Dermis microvascular lymphatic vessel endothelial cell (primary cell): ENCODE measurements at regions not wholly inside any gene's neighbourhood (a gene's known extent, or its start where the extent isn't known, plus 50 kb on each side); places are given as distances from the start of the nearest gene placed in this dataset.
"Not testable (repeated sequence)": the region's sequence is repeated elsewhere in the genome, so short reads cannot be mapped to it uniquely, and the experiment has no call there.

Experiments
- DNase-seq, 2 donors: peaks; one replicate each; pipeline versions ENCODE4 v3.0.0 to v3.0.0-alpha.2; 2010; ENCODE audit warnings: low read depth in 2 of 2

DNA sequence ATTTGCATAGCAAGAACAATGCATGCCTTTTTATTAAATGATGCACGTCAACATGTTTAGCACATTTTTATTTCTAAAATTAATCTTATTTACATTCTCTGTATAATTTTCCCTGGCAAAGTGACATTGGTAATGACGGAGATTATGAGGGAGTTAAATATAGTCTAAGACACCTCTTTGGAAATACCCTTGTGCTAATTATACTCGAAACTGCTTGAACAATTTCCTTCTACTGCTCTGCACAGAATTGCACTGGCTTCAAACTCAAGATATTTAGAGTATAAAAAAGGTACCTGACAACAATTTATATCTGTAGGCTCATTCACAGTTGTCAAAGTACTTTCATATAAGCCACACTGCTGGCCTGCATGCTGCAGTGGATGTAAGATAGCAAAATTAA is 602.7 kb downstream of the NXPH1 start:
- no peak for DNase-seq

DNA sequence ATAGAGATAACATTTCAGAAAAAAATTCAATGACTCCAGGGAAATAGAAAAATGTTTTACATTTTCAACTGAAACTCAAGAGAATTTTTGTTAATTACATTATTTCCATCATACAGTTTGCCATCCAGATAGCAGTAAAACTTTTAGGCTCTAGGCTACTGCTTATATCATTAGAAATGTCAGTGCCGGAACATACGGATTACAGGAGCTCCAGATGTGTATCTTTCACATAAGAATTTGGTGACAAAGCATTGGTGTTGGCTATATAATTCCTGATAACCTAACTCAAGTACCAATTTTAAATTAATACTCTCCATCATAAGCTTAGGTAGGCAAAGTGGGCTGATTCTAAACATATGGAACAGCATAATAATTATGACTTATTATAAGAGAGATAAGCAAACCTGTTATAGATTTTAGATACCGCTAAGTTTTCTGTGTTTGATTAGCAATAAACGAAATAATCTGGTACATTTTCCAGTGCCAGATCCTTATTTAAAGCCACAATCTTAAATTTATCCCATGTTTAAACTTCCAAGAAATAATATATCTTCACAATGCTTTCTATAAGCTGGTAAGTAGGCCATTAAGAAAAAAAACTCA is 637.9 kb downstream of the NXPH1 start:
- no peak for DNase-seq

DNA sequence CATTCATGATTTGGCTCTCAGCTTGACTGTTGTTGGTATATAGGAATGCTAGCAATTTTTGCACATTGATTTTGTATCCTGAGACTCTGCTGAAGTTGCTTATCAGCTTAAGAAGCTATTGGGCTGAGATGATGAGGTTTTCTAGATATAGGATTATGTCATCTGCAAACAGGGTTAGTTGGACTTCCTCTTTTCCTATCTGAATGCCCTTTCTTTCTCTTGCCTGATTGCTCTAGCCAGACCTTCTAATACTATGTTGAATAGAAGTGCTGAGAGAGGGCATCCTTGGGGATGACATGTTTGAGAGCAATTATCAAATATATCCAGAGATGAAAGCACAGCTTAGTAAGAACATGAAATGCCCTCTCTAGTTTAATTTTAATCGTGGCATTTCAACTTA is 642.4 kb downstream of the NXPH1 start:
- DNase-seq = not testable (repeated sequence)

DNA sequence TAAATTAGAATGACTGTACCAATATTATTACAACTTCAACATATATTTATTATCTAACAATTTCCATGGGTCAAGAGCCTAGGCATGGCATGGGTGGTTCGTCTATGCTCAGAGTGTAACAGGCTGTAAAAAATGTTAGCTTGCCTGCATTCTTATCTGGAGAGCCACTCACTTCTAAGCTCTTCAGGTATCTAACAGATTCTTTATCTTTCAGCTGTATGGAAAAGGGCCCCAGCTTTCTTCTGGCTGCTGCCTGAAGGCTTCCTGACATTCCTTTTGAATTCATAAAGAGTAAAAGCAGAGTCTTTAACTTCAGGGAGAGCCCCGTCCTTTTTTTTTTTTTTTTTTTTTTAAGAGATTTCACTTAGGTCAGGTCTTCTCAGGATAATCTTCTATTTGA is 648.8 kb downstream of the NXPH1 start:
- DNase-seq = no peak

DNA sequence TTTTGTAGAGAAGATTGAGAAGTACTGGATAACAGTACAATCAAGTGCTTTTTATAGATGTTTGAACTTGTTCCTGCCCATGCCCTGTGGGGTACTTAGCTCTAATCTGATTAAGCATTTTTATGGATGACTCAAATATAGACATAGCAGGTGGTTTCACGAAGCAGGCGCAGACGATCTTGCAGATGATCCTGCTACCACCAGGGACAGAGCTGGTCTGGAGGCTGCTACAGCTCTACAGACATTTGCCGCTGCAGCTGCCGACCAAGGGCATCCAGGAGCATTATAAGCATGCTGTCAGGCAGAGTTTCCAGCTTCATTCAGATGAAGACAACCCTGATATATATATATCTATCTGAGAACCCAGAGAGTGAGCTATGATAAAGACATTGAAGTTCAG is 650.4 kb downstream of the NXPH1 start:
- DNase-seq = no peak

DNA sequence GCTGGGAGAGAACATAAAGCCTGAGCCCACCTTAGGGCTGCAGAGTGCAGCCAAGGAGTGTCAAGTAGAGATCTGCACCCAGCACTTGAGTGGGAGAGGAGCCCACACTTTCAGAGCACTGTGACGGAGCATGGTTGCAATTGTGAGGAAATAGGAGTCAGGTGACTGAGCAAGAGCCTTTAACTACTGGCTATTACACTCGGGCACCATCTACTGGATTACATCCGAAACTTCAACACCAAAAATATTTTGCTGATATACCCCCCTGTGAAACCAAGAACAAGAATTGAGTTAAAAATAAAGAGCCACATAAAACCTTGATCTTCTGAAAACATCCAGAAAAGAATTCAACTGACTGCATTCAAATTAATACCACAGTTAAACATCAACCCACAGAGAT is 657.9 kb downstream of the NXPH1 start:
- DNase-seq = no peak

DNA sequence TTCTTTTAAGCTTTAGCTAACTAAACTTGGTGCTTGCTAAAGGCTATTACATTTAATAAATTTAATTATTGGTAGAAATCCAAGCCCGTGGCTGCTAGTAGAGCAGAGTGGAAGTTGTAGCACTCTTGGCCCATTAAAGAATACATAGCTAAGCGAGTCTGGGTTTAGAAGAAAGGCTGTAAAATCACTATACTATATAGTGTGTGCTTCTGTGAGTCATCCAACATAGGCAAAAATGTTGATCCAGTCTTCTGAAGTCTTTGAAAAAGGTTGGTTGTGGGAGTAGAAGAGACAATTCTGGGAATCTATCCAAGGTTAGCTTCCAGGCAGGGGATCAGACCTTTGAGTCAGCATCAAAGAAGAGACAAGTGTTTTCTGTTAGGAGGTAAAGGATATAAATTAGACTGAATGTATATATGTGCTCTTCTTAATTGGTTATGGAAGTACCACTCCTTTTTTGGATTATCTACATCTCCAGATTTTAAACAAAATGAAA is 664.2 kb downstream of the NXPH1 start:
- no peak for DNase-seq

DNA sequence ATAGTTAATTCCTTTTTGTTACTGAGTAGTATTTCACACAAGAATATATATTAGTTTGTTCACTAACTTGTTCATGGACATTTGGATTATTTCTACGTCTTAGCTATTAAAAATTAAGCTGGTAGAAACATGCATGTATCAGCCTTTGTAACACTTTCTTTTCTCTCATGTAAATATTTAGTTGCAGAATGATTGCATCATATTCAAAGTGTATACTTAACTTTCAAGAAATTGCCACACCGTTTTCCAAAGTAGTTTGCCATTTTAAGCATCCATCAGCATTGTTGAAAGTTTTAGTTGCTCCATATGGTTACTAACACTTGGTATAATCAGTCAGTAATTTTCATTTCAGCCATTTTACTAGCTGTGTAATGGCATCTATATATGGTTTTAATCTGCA is 666.9 kb downstream of the NXPH1 start:
- no peak for DNase-seq

DNA sequence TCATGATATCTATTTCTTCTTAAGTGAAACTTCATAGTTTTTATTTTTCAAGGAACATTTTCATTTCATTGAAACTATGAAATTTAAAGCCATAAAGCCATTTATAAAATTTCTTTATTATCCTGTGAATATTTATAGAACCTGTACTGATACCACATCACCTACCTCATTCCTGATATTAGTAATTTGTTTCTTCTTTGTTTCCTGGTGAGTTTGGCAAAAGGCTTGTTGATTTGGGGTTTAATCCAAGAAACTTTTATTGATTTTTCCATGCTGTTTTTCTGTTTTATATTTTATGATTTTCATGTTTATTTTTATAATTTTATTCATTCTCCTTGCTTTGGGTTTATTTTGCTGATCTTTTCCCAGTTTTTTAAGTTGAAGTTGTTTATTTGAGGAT is 669.4 kb downstream of the NXPH1 start:
- DNase-seq = no peak

DNA sequence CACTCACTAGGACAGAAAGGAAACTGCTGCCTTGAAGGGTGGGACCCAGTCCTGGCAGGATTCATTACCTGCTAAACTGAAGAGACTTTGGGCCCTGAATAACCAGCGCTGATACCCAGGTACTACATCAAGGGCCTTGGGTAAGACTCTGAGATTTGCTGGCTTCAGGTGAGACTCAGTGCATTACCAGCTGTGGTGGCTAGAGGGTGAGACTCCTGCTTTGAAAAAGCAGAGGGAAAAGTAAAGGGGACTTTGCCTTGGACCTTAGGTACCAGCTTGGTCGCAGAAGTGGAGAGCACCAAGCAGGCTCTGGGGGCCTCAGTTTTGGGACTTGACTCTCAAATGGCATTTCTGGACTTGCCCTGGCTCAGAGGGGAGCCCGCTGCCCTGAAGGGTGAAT is 673.3 kb downstream of the NXPH1 start:
- DNase-seq = no peak

DNA sequence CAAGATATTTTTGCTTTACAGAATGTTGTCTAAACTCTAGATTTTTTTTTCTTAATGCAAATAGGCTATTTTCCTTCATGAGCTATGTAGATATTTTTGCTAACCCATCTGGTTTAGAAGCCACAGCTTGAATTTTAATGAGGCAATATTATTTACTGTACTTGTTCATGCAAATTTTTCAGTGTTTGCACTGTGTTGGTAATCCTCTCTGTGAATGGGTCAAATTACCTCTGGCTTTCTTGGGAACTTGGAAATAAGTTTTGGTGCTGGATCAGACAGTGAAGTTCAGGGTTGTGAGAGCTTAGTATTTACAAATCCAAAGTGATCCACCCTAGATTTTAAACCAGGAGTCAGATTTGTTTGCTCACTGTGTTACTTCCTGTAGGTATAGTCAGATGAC is 686.9 kb downstream of the NXPH1 start:
- DNase-seq = no peak

DNA sequence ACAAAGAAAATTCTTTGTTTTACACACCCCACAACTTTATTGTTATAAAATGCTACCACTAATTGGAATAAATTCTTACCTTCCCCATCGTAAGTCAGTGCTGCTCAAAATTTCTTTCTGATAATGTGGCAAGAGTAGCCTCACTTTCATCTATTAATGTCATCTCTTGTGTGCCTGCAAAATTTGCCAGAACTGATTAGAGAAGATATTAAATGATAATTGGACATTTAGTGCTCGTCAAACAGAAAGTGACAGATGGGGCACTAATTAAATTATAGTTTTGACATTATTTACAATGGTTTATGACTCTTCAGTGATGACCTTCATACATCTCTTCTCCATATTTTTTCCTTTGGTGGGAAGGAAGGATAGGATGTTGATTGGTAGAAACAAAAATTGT is 690.9 kb downstream of the NXPH1 start:
- no peak for DNase-seq

DNA sequence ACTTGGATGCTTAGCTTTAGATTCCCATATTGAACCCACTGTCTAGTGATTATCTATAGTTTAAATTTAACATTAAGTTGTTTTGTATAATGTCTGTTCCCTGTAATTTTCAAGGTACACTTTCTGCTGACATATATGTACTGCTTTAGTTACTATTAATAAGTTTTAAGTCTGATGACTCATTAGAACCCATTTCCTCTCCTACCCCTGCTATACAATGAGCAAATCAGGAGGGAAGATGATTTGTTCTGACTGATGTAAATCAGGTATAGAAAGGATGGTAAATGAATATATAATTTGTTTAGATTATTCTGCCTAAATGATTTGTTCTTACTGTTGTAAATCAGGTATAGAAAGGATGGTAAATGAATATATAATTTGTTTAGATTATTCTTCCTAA is 691.8 kb downstream of the NXPH1 start:
- no peak for DNase-seq

DNA sequence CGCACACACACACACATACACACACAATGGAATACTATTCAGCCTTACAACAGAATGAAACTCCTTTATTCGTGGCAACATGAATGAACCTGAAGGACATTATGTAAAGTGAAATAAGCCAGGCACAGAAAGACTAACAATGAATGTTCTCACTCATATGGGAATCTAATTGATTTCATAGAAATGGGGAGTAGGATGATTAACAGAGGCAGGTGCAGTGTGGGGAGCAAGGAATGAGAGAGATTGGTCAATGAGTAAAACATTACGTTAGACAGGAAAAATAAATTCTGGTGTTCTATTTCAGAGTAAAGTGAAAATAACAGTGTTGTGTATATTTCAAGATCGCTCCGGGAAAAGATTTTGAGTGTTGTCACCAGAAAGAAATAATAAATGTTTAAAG is 694.5 kb downstream of the NXPH1 start:
- DNase-seq = no peak

DNA sequence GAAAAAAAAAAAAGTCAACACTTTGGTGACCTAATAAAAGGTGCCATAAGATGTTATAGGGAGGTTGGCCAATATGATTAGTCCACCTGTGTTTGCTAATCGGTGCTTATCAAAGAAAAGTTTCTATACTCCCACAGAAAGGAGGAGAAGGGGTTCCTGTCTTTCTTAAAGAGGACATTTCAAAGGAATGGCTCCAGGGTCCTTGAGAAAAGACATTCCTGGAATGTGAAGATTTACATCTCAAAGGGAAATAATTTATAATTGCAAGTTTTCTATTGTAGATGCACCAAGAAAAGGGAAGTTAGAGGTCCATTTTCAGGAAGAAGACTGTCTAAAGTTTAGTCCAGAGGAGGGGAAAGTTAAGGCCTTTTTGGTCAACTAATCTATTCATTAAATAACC is 715.3 kb downstream of the NXPH1 start:
- no peak for DNase-seq

DNA sequence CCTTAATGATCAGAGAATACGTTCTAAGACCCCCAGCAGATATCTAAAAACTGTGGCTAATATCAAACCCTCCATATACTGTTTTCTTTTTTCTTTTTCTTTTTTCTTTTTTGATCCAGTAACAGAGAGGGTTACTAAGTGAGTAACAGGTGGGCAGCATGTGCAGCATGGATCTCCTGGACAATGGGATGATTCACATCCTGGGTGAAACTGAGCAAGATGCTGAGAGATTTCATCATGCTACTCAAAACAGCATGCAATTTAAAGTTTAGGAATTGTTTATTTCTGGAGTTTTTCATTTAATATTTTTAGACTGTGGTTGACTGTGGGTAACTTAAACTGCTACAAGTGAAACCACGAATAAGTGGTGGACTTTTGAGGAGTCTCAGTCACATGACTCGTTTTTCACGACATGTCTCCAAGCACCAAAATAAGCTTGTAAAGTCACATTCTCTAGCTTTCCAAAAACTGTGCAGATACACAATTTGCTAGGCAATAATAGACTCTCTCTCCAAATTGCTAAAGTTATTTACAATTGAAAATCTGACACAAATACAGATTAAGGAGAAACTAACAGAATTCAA is 716.2 kb downstream of the NXPH1 start:
- DNase-seq = no peak

DNA sequence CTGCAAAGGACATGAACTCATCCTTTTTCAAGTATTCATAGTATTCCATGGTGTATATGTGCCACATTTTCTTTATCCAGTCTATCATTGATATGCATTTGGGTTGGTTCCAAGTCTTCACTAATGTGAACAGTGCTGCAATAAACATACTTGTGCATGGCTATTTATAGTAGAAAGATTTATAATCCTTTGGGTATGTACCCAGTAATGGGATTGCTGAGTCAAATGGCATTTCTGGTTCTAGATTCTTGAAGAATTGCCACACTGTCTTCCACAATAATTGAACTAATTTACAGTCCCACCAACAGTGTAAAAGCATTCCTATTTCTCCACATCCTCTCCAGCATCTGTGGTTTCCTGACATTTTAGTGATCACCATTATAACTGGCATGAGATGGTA is 730.3 kb downstream of the NXPH1 start:
- not testable (repeated sequence) for DNase-seq

DNA sequence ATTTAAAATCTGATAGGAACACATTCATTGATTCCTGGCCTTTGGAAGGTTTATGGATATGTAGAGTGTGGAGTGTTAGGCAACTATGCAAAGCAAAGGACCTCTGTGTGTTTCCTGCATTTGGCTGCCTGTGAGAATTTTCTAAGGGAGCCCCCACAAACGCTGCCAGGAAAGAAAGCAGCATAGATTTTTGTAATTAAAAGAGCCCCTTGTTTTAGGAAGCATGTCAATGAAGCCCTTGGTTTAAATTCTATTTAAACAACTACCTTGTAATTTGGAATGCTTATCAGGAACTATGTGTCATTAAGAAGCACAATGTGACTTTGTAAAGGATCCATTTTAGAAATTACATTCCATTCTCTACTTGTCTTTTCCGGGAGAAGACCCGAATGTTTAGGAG is 742.5 kb downstream of the NXPH1 start:
- DNase-seq = no peak

DNA sequence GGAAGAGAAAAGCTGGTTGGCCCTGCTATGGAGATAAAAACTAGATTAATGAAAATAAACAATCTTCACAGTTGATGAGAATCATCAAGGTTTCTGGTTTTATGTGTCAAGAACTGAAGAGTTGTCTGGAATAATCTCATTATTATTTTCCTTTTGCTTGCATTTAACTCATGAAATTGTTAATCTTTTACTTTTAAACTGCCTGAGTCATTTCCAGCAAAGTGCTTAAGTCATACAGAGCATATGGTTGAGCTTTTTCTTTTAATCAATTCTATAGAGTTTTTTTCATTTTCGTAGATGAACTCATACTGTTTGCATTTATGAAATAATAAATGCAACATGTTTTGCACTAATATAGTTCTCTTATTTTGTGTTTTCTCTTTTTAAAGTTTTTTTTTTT is 747.9 kb downstream of the NXPH1 start:
- no peak for DNase-seq

DNA sequence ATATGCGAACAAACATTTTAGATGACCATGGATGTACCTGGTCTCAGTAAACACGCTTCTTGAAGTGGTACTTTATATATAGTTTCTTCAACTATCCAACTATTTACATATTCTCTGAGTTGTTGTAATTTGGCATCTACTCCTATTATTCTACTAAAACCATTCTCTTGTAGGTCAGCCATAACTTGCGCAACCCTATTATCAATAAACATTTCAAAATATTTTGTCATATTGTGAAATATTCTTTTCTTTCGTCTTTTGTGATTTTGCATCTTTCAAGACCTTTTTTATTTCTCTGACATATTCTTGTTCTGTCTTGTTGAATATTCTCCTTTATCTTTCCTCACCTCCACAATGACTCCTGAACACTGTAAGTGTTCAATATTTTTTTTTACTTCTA is 753.3 kb downstream of the NXPH1 start:
- no peak for DNase-seq

DNA sequence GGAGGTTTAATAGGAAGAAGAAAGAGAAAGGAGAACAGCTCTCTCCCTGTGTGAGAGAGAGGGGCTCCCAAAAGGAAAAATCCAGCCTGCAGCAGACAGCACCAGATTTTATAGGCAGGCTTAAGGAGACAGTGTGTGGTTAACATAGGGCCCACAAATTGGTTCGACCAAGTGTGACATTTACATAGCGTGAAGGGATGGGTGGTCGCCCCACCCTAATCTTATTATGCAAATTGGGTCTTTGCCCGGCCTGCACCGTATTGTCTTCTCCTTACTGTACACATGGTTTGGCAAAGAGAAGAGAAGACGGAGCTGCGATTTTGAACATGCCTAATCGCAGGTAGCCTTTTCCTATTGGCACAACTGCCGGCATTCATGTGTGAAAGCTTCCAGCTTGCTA is 756.3 kb downstream of the NXPH1 start:
- no peak for DNase-seq

DNA sequence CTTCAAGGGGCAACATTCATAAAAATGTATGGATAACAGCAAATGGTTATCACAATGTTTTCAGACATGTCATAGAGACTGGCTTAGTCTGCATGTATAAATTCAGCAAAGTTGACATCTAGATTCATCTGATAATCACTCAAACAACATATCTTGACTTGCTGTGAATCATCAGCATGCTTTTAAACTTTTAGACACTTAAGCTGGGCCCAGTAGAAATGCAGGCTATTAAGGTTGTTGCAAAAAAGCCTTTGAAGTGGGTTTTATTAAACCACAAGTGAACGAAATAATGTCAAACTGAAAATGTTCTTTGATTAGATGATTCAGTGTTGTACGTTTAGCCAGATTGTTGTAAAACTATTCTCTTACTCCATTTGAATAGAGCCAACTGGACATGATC is 759.6 kb downstream of the NXPH1 start:
- no peak for DNase-seq

DNA sequence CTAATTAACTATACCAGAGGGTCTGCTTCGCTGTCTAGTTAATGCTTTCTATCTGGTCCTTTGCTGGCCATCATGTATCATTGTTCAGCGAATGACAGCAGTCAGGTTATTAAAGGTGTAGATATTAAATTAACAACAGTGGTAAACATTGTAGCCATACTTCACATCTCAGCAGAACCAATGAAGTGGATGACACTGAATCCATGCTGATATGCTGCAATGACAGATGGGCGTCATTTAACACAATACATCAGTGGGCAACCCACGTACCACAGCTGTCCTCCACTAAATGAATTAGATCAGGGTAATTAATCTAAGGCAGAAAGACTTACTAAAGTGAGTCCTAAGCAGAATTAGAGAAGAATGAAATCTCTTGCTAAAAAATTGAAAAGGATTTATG is 767.2 kb downstream of the NXPH1 start:
- DNase-seq = no peak

DNA sequence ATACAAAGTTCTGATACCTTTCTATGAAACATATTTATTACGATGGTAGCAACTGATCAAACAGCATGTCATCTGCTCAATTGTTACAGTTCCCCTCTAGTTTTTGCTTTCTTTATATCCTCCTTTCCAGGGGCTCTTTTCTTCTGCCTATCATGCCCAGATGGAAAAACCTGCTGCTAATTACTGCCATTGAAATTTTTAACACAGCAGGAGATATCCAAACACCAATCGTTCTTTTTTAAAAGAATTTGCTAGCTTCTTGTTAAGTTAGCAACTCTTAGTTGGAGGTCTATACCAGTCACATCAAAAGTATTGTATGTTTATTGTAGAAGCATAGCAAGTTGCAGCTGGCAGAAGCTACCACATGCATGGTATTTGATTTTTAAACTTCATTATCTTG is 768.5 kb downstream of the NXPH1 start:
- no peak for DNase-seq
